Muscle of arm (tissue), 1 donor: ENCODE measurements at regions not wholly inside any gene's neighbourhood (a gene's known extent, or its start where the extent isn't known, plus 50 kb on each side); places are given as distances from the start of the nearest gene placed in this dataset.

Source experiments
- DNase-seq: peaks from one replicate; pipeline ENCODE4 v3.0.0-alpha.2; 2013

GRCh38 chr7:12130609-12131008, 80.5 kb upstream of the TMEM106B start:
- DNase-seq, result no peak

DNA sequence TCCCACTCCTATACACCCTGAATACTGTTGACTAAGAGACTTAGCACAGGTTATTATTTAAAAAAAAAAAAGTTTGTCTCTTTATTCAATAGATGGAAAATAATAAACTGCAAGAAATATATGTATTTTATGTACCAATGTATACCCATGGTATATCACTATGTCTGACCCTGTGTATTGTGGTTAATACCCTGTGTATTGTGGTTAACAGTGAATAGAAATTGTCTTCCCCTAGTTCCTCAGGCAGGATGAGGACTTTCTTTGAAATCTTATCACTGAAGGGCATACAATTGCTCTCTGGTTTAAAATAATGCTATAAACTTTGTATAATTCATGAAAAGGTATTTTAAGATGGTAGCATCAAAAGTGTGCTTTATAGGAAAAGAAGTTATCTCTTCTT, 80.0 kb upstream of the TMEM106B start:
- DNase-seq, result no peak

GRCh38 chr7:12133865-12134264, 77.2 kb upstream of the TMEM106B start:
- DNase-seq, result no peak

GRCh38 chr7:12136523-12136922, 74.6 kb upstream of the TMEM106B start:
- DNase-seq, result no peak

DNA sequence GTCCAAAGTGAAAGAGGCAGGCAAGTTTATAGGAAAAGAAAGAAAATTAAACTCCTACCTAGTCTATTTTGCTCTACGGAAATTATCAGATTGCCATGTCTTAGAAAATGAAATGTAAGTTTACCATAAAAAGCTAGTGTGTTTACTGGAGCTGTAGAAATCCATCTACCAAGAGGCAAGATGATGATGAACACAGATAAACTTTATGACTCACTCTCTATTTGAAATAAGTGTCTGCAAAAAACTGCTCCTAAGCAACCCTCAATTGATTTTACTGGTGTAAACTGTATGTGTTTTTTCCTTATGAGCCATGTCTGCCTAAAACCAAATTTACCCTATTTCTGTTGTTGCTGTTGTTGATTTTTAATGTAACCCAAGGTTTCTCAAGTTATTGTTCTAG, 73.8 kb upstream of the TMEM106B start:
- no peak for DNase-seq

DNA sequence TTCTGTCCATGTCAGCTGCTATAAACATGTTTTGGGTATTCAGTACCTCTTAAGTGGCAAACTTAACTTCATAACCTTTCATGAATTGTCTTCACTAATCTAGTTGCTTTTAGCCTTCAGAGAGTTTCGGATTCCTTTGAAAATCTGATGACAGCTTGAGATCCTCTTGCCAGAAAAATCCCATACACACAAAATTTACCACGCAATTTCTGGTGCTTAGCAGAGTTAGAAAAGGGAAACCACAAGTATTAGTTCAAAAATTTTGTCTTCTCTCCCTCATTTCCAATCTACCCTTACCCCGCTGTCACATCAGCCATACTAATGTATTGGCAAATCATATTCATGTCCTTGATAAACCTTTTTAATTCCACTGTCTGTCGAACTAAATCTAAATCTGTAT, 72.7 kb upstream of the TMEM106B start:
- DNase-seq, result no peak

GRCh38 chr7:12139416-12139815, 71.7 kb upstream of the TMEM106B start:
- DNase-seq, result no peak

- no peak for DNase-seq
These were observed 64.3 kb upstream of the TMEM106B start for GRCh38 chr7:12146813-12147212.

DNA sequence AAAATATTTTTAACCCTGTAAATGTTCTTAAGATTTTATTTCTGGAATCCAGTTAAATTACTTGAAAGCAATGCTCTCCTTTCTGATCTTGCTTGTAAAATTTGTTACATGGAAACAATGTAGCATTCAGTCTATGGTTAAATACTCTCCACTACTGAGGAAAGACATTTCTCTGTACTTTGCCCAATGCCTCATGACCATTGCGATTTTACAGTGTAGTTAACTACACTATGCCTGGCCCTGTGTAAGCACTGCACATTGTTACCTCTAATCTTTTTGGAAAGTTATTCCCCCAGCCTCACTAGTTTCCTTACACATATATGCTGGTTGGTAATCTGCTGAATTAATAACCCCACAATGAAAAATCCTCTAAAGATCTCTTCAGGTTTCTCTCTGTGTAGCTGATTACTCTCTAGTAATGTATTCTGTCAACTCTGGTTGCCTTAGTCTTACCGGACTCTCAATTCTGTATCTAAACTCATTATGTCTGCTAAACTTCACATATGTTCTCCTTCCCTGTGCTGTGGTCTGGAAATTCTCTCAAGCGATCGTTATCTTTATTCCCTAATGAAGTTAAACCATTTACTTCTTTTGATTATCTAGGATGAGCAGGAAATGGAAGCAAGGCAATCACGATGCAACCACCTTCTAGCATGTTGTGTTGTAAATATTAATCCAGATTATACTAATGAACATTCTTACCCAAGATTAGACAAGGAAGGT, 58.7 kb upstream of the TMEM106B start:
- no peak for DNase-seq

DNA sequence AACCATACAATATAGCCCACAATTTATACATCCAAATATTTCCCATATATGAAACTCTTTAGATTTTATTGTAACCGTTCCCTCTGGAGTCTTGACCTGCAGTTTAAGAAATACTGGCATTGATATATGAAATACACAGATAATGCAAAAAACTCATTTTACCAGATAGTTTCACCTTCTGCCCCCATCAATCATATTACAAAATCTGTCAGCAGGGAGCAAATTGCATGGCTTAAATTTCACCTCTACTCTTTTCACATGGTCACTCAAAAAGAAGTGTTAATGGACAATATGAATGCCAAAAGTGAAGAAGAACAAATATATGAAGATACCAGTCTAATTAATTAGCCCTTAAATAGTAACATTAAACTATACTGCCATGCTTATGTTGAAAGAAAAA, 57.0 kb upstream of the TMEM106B start:
- DNase-seq, result no peak

GRCh38 chr7:12157517-12157916, 53.6 kb upstream of the TMEM106B start:
- no peak for DNase-seq

DNA sequence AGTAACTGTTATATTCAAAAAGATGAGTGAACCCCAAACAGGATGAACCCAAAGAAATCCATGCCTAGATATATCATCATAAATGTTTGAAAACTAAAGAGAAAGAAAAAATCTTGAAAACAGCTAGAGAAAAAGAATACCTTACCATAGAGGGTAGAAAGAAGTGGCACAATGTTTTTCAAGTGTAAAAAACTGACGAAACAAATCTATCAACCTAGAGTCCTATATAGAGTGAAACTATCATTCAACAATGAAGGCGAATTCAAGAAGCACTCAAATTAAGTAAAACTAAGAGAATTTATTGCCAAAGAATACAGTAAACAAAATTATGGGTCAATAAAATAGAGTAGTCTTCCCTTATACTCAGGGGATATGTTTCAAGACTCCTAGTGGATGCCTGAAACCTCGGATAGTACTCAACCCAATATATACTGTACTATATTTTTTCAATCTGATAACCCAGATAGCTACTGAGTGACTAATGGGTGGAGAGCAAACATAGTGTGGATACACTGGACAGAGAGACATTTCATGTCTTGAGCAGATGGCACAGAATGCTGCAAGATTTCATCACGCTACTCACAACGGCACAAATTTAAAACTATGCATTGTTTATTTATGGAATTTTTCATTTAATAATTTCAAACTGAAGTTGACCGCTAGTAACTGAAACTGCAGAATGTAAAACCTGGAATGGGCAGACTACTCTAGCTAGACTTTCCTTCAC, 52.6 kb upstream of the TMEM106B start:
- no peak for DNase-seq

DNA sequence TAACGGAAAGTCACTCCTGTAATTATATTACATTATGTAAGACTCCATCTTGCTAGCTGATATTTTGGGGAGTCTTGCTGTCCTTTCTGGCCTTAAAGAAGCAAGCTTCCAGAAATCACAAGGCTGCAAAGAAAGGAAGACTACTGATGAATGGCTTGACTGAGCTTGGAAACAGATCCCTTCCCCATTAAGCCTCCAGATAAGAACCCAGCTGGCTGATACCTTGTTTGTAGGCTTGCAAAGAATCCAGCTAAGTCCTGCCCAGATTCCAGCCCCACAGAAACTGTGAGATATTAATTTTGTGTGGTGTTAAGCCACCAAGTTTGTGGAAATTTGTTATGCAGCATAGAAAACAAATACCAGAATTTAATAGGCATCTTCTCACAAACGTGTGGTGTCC, 49.9 kb upstream of the TMEM106B start:
- no peak for DNase-seq
